HG03442 (cell line): ENCODE measurements at regions not wholly inside any gene's neighbourhood (a gene's known extent, or its start where the extent isn't known, plus 50 kb on each side); places are given as distances from the start of the nearest gene placed in this dataset.

ENCODE experiments used
- ATAC-seq: cut with Tn5 transposase; IDR thresholded peaks from one replicate; pipeline ENCODE4 v1.9.1; 2021; ENCODE audit warnings: mild to moderate bottlenecking, moderate library complexity; ENCODE audit not compliant: unreplicated experiment

DNA sequence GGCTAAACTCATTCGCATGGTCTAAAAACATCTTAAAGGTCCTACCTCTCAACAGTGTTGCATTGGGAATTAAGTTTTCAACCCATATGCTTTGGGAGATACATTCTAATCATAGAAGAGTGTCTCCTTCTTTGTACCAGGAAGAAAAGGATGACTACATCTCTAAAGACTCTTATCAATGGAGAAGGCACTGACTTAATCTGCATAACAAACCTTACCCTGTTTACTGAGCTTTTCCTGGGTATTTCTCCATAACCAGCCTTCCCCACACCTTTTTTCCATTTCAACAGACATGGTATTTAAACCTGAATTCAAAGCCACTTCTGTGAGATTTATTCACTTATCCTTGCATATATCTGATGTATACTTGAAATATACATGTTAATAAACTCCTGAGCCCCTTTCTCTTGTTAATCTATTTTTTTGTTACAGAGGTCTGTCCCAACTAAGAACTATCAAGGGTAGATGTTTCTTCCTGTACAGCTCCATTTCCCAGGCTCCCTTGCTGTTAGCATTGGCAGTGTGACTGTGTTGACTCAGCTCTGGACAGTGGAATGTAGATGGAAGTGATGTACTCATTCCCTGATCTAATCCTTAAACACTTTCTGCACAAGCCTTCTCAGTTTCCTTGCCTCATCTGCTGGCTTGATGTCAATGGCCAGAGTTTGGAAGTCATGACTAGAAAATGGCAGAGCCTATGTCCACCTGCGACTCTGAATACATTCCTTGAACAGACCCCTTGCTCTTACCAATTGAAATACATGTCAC lies 148.9 kb upstream of the CPEB2 start:
- ATAC-seq: no peak

DNA sequence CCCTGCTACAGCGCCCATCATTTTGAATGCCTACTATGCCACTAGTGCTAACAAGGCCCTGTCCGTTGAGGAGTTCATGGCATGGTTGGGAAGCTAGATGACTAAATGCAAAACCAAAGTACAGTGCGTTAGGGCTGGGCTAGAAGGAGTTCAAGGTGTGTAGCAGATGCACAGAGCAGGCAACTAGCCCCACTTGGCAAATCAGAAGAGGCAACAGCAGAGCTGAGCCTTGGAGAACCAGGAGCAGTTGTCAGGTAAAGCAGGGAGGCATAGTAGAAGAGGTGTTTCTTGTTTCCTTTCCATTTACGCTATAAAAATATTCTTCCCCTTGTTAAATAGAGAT lies 146.6 kb upstream of the CPEB2 start:
- no peak for ATAC-seq

DNA sequence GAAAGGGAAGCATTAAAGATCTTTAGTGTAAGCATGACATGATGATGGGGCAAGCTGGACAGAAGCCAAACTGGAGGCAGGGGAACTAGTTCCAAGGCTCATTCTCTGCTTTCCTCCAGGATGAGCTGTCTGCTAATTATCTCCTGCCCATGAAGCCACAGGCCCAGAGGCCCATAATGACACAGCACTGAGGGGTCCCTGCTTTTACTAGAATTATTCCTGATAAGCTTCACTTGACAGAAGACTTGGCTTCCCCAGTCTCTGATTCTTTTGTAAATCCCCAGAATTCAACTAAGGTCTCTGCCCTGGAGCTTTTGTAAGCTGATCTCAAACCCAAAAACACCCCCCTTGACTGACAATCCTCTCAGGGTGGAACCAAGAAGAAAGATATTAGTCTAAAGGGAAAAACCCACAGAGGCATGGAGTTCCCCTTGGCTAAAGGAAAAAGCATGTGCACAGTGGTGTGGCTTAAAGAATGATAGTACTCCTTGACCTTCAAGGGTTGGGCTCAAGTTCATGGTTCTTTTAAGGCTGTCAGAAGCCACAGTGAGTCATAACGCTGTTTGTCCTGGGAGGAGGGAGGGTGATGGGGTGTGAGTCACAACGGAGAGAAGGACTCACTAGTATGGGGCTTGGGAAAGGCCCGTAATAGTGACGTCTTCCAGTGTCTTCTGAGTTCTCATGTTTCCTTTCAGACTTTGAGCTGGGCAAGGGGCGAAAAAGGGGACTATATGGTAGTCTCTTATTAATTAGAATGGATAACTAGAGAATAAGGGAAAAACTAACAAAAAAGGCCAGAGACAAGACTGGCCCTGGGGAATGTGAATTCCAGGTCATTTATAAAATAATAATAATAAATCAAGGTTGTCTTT lies 146.0 kb upstream of the CPEB2 start:
- ATAC-seq: peak; percentile 98

DNA sequence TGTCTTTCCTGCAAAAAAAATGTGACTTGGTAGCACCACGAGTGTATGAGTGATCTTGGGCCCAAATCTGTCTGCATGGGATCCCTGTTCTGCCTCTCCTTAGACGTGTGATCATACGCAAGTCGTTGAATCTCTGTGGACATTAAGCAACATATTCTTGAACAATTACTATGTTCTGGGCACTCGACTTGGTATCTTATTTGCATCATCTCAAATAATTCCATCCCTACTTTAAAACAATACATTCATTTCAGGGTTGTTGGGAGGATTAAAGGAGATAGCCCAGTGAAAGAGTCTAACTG lies 145.4 kb upstream of the CPEB2 start:
- no peak for ATAC-seq

DNA sequence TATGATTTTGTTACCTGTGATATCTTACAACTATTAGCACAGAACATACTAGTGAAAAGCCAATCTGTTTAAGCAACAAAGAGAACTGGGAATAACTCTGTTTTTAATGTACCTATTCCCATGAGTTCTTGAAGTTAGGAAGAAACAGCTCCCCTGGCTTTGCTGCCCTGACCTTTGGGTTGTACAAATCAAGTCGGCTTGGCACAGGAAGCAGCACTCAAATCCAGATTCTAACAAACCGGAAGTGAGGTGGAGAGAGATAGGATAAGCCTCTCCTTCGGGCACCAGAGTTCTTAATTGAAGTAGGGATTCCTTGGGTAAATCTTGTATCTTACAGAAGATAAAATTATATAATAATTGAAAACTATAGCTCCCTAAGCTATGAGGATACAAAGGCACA lies 144.8 kb upstream of the CPEB2 start:
- no peak for ATAC-seq

DNA sequence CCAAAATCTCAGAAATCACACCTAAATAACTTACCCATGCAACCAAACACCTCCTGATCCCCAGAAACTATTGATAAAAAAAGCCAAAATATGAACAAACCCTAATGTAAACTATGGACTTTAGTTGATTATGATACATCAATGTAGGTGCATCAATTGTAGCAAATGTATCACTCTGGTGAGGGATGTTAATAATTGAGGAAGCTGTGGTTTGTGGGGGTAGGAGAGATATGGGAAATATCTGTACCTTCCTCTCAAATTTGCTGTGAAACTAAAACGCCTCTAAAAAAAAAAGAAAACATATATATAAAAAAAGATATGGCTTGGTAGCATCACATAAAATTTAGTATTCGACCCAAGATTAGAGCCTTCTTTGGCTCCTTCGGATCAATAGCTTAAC lies 144.3 kb upstream of the CPEB2 start:
- ATAC-seq: no peak

DNA sequence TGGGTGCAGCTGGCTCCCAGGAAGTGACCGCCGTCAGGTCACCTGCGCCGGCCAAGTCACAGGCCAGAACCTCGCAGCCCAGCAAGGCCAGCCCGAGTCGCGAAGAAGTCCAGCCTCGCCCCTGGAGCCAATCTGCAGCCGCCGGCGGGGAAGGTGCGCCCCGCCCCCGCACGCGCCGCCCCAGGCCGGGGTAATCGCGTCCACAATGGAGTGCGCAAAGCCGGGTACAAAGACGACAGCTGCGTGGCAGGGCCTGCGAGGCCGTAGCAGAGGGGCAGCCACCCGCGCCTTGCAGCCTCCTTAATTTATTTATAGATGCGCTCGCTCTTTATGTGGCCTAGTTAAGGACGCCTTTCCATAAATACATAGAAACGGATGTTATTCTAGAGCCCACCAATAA lies 139.4 kb upstream of the CPEB2 start:
- no peak for ATAC-seq

DNA sequence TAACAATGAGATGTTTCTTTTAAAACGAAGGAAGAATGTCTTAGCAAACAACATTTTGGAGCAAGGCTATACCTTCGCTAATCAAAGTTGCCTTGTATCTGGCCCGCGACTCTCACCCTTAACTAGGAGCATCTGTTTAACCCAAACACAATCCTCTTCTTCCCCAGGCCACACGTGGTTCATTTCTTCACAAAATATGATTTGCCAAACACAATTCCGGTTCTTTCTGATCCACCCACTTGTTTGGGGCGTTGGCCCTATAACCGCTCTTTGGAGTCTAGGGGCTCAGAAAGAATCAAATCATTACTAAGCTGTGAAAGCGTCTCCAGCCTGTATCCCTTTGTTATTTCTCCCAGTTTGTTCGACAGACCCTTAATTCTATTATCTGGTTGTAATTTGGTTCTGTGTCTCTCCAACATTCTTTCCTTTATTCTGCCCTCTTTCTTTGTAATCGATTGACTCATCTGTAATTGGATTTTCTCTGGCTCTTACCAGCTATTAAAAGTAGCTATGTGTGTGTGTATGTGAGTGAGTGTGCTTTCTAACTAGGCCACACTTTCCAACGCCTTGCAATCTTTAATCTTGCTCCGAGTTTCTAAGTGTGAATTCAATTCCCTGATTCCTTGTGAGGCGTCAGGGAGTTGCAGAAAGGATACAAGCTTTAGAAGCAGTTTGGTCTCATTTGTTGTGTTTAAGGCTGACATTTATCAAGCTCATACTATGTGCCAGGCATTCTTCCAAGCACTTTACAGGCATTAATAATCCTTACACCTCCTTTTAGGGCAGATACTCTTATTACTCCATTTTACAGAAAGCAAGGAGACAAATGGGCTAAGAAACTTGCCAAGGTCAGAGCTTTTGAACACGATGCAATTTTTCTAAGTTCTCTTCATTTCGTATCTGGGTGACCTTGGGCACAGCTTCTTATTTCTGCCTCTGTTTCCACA lies 138.6 kb upstream of the CPEB2 start:
- no peak for ATAC-seq

DNA sequence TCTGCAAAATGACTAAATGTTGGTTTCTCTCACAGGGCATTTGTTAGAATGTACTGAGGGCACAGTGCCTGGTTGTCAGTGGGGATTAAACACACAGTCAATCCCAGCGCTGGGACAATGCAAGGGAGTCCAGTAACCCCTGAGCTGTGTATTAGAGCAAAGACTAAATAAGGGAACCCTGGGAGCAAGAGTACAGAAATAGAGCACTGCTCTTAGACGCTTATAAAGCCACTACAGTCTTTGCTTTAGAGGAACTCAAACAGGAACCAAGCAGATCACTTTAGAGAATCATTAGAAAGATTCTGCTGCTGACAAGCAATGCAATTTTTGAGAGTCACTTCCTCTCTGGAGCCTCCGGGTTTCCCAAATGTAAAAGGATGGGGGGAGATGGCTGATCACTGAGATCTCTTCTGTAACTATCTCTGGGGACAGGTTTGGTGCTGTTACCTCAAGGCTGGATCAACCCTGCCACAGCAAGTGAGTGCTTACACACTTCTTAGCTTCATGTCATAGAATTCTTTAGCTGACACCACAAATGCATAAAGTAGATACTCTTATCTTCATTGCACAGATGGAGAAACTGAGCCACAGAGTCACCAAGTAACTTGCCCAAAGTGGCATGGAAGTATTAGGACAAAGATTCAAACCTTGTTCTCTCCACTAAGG lies 137.8 kb upstream of the CPEB2 start:
- ATAC-seq: no peak

DNA sequence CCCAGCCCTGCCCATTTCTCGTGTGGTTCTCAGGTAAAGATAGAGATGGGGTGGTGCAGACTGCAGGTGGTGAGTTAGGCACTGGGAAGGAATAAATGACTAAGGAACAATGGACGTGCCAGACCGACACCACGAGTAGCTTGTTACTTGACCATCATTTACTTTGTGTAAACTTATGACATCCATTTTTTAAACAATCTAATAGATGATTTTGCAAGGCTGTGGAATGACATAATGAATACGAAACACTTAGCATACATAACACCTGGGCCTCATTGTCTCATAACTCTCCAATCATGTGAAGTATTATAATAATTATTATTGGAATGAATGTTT lies 137.3 kb upstream of the CPEB2 start:
- no peak for ATAC-seq

DNA sequence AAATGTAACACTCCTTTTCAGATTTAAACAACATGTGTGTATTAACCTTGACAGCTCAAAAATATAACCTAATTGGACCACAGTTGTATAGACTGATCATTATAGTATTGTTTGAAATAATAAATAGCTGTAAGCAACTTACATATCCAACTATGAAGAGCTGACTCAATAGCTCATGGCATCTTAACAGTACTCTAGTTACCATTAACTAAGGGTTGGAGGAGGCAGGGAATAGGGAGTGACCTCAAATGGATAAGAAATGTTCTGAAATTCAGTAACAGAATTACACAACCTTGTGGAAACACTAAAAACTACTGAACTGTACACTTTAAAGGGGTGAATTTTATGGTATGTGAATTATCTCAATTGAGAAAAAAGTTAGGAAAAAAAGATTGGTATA lies 136.5 kb upstream of the CPEB2 start:
- no peak for ATAC-seq

DNA sequence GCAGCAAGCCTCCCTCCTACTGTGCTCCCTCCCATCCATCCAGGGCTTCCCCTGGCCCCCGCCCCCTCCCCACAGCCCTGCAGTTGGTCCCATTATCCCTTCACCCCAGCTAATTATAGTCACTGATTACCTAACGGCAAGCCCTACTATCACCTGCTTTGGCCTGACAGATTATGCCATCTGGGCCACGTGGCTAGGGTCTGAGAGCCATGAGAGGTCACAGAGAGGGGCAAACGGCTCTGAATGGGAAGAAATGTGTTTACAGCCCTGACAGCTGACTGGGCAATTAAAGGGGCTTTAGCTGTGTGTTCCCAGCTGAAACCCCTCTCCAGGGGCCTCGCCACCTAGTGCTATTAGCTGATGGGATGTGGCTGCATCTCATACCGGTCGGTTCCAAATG lies 134.4 kb upstream of the CPEB2 start:
- no peak for ATAC-seq

DNA sequence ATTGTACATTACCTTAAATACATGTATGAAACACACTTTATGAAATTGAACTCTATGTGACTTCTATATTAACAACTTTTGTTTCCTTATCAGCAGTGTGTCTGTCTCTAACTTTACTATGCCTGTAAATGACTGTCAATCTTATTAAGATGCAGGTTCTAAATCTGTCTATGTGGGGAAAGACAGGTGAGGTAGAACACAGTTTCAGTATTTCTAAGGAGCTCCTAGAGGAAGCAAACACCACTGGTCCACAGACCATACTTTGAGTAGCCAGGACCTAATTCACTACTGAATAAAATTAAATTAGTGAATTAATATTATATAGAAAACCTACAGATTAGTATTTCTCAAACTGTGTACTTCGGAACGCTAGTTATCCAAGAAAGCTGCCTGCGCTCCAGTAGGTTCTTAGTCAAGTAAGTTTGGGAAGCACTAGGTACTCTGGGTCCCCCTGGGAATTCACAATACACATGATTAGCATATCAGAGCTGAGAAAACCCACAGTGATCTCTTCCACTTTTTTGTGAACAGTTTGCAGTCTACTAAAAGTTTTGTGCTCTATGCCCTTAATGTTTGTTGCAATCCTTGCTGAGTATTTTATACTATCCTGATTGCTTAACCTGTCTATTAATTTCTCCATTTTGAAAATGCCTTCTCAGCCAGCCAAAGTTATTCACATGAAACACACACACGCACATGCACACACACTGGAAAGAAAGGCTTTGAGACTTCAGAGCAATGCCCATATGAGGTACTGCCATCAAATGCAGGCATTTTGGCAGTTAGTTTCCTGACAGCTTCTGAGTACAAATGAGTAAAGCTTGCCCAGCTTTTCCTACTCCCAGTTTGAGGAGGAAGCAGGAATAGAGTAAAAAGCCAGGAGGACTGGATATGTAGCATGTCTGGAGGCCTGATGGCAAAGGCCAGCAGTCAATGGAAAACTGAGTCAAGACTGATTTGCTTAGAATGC lies 133.6 kb upstream of the CPEB2 start:
- no peak for ATAC-seq

DNA sequence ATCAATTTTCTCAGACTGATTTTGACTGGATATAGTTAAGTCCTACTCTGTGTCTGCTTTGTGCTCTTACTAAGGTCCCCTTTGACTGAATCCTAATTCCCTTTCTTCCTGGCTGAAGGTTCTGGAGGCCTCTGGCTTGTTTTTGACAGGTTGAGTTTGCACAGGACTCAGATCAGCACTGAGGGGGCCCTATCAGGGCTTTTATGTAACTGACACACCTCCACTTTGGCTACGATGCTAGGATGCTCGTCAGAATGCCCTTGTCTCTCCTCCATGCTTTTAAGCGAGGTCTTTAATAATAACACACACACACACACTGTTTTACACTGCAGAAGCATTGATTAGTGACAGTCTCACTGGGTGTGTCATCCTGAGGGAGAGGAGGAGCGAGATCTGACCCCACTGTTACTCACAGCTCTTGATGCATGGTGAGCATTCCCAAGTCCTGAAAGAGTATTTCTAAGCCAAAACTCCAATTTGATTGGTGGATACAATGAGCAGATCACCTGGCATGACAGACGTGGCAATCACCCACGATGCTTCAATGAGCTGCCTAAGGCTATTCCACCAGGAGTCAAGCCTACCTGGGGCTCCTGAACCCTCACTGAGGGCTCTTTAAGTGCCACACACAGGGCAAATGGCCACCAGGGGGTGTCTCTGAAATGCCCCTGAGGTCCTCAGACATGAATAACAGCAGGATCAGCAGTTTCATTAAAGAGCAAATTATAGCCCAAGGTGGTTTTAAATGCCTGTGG lies 130.4 kb upstream of the CPEB2 start:
- no peak for ATAC-seq

DNA sequence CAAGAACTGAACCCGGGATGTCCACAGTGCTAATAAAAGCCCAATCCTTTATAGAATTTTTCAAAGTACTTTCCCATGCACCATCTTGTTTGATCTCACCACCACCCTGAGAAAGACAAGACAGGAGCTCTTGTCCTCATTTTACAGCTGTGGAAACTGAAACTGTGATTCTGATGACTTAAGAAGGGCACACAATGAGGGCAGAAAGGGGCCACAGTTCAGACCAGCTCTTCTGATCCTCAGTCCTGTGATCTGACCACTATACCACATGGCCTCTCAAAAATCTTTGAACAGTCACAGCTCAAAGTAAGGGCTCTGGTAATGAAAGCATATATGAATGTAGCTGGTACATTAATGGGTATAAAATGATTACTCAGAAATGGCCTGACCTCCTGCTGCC lies 127.3 kb upstream of the CPEB2 start:
- peak; percentile 72 for ATAC-seq

DNA sequence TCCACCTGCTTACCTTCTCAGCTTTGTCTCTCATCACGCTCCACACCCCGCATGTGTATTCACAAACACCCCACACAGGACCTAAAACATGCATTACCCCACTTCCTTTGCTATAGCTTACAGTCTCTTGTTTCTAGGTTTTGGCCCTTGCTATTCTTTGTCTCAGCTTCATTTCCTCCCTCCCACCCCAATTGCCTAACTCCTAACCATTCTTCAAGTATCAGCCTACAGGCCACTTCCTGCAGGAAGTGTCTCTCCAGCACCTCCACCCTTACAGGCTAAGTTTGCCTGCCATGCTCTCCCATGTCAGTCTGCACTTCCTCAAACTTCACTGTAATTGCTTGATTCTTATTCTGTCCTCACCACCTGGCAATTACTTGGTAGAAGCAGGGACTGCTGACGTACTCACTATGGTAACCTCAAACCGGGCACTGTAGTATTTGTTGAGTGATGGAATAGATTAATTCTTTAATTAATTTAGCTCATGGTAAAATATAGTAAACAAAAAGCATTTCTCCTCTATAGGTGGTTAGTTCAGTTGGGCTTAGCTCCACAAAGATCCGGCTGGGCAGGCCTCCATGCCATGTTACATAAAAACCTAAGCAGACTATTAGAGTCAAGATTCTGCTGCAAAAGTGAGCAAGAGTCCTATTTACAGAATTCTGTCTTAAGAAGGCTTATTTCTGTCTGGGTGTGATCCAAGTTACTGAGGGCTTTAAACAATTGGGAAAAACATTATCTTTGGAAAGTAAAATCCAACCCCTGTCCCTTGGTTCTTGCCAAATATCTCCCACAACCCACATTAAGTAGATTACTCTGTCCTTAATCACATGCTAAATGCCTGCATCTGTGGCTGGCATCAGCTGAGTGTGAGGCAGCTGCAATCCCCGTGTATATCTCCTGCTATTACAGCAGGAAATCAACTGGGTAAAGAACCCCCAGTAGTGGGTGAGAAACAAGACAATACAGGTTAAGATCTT lies 124.7 kb upstream of the CPEB2 start:
- peak; percentile 31 for ATAC-seq

DNA sequence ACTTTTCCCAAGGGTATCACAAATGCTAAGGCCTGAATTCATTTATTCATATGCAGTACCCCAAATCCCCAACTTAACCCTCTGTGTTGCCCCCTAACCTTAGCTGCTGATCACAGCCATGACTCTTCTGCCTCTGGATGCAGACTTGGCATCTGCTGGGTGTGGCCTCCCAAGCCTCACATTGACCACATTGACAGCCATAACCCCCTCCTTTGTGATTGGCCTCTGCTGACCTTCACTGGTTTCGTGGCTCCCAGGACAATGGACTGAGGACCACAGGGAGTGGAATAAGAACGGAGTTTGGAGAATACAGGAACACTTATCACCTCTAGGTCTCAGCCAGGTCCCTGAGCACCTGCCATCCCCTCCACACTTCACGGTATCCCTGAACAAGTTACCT lies 123.6 kb upstream of the CPEB2 start:
- ATAC-seq: no peak

DNA sequence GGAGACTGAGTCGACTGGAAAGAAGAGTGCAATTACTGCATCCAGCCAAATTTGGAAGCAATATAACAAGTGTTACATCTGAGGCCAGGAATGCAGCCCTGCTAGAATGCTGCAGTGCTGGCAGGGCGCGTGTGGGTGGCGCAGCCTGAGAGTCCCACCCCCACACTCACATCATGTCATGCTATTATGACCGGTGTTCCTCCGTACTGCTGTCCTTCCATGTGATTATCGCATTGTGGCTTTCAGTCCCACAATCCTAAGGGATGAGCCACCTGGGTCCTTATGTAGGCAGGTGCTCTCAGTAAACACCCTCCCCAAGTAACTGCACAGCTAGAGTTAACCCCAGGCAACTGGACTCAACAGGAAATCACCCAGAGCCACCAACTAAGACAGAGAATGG lies 122.6 kb upstream of the CPEB2 start:
- no peak for ATAC-seq
